Breast epithelium (tissue), 4 donors: ENCODE measurements at regions not wholly inside any gene's neighbourhood (a gene's known extent, or its start where the extent isn't known, plus 50 kb on each side); places are given as distances from the start of the nearest gene placed in this dataset.

Experiments
- DNase-seq, 2 donors: peaks; one replicate each; pipeline ENCODE4 v3.0.0-alpha.2; 2019; ENCODE audit warnings: low spot score in 2 of 2
- H3K27ac ChIP-seq, 2 donors: fragments of 200-600 bp; sonication (generic) in 1 of 2; one replicate each; pipeline ENCODE4 v1.5.1; 2016 to 2019; ENCODE audit warnings: mild to moderate bottlenecking in 1 of 2
- H3K27me3 ChIP-seq, 2 donors: fragments of 200-600 bp; sonication (generic) in 1 of 2; one replicate each; pipeline versions ENCODE4 v1.5.1 to v1.6.0; 2017 to 2019; ENCODE audit warnings: control low read depth in 1 of 2, mild to moderate bottlenecking in 1 of 2
- H3K36me3 ChIP-seq: fragments of 200-600 bp; one replicate; pipeline ENCODE4 v1.5.1; 2019
- H3K4me1 ChIP-seq, 2 donors: fragments of 200-600 bp; sonication (generic); one replicate each; pipeline ENCODE4 v1.5.1; 2016 to 2019; ENCODE audit warnings: control low read depth in 1 of 2
- H3K4me3 ChIP-seq, 3 donors: fragments of 200-600 bp; sonication (generic); 1 replicate in 2 of 3; 2 replicates in 1 of 3; pipeline ENCODE4 v1.5.1; 2016 to 2019; ENCODE audit warnings: mild to moderate bottlenecking in 3 of 3, moderate library complexity in 2 of 3
- H3K9me3 ChIP-seq, 2 donors: fragments of 200-600 bp; sonication (generic) in 1 of 2; one replicate each; pipeline ENCODE4 v1.5.1; 2016 to 2019; ENCODE audit warnings: control low read depth in 1 of 2
- POLR2A ChIP-seq: fragments of 450-650 bp; IDR thresholded peaks from one replicate; pipeline ENCODE4 v1.6.1; 2016; ENCODE audit warnings: antibody characterized with exemption, mild to moderate bottlenecking, moderate library complexity
- POLR2AphosphoS5 ChIP-seq, 3 donors: sonication (generic); formaldehyde crosslinking; IDR thresholded peaks; one replicate each; pipeline ENCODE4 v1.6.1; 2017; ENCODE audit warnings: antibody characterized with exemption in 3 of 3
- intact Hi-C: fragments of 100-400 bp; cut with DNase I; formaldehyde crosslinking; loops from one replicate; pipeline ENCODE4 v1.15.1; 2023; ENCODE audit warnings: low total_unique reads
- TF ChIP-seq, protein P1 (sequence below), 3 donors: fragments of 450-650 bp; IDR thresholded peaks; one replicate each; pipeline ENCODE4 v1.5.1; 2016 to 2017; ENCODE audit warnings: antibody characterized with exemption in 3 of 3, mild to moderate bottlenecking in 3 of 3, moderate library complexity in 3 of 3

DNA sequence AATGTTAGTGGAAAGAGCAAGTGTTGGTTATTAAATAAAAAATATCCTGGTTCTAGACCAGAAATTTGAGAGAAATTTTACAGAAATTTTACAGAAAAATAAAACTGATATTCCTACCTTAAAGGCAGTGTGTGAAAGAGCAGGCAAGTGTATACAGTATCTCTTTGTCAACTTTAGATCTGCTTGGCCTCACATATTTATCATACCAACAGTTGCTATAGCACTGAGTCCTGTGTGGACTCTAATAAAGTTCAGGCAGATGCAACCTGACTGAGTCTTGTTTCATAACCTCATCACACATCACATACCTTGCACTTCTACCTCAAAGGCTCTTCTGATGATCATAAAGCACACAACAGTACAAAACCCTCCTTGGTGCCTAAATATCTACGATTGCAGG, 552.4 kb upstream of the PCDH15 start:
- H3K27ac ChIP-seq: no peak overlapping the region
- H3K9me3 ChIP-seq: no peaks in the 10 kb centered on the region
- no peak for TF ChIP-seq POLR2AphosphoS5 (IDR thresholded peaks at IDR 0.05)
- TF ChIP-seq POLR2A: no peak
- TF ChIP-seq, protein P1, sequence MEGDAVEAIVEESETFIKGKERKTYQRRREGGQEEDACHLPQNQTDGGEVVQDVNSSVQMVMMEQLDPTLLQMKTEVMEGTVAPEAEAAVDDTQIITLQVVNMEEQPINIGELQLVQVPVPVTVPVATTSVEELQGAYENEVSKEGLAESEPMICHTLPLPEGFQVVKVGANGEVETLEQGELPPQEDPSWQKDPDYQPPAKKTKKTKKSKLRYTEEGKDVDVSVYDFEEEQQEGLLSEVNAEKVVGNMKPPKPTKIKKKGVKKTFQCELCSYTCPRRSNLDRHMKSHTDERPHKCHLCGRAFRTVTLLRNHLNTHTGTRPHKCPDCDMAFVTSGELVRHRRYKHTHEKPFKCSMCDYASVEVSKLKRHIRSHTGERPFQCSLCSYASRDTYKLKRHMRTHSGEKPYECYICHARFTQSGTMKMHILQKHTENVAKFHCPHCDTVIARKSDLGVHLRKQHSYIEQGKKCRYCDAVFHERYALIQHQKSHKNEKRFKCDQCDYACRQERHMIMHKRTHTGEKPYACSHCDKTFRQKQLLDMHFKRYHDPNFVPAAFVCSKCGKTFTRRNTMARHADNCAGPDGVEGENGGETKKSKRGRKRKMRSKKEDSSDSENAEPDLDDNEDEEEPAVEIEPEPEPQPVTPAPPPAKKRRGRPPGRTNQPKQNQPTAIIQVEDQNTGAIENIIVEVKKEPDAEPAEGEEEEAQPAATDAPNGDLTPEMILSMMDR (IDR thresholded peaks at IDR 0.05): no peak
- no peaks in the 10 kb centered on the region for H3K27me3 ChIP-seq
- no peaks in the 10 kb centered on the region for H3K4me1 ChIP-seq
- intact Hi-C loops: no loop called here
- no peaks in the 10 kb centered on the region for H3K36me3 ChIP-seq
- no peak for DNase-seq
- H3K4me3 ChIP-seq: no peak overlapping the region

DNA sequence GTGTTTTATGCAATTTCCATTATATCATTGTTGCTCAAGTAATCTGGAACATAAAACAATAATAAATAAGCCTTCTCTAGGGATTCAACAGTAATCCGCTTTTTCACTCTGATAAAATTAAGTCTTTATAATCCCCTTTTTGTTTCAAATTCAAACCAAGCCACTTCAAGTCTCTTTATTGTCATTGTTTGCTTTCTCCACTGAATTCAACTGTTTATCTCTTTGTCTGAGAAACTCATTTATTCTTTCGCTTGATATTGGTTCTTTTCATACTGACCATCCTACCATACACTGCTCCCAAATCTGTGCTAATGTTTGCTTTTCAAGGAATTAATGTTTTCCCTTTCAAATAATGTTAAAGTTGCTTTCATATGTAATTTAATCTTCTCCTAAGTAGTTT, 550.4 kb upstream of the PCDH15 start:
- no peaks in the 10 kb centered on the region for H3K36me3 ChIP-seq
- intact Hi-C loops: no loop called here
- no peak for DNase-seq
- H3K4me1 ChIP-seq: no peaks in the 10 kb centered on the region
- H3K4me3 ChIP-seq: no peak overlapping the region
- no peaks in the 10 kb centered on the region for H3K27me3 ChIP-seq
- TF ChIP-seq POLR2AphosphoS5 (IDR thresholded peaks at IDR 0.05) (no peak), POLR2A (no peak)
- TF ChIP-seq, protein P1 (IDR thresholded peaks at IDR 0.05): no peak
- H3K27ac ChIP-seq: no peak overlapping the region
- H3K9me3 ChIP-seq: no peaks in the 10 kb centered on the region

DNA sequence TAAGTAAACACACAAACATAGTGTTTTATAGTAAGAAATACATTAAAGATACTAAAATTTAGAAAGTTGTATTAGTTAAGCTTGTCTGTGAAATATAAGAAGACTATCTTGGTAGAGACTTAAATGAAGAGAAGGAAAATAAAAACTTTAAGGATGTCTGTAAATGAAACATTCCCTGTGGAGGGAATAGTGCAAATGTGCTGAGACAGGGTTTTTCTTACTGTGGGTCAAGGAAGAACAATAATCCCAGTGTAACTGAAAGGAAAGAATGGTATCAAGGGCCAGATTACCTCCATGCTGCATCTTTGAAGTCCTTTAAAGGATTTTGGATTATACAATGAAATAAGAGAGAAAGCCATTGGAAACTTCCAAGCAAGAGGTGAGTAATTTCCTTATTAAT, 547.5 kb upstream of the PCDH15 start:
- Histone ChIP-seq H3K36me3 (no peaks in the 10 kb centered on the region), H3K27me3 (no peaks in the 10 kb centered on the region), H3K4me3 (no peak overlapping the region), H3K9me3 (no peaks in the 10 kb centered on the region), H3K4me1 (no peaks in the 10 kb centered on the region), H3K27ac (no peak overlapping the region)
- no peak for DNase-seq
- intact Hi-C loops: no loop called here
- TF ChIP-seq, protein P1 (IDR thresholded peaks at IDR 0.05): no peak
- TF ChIP-seq POLR2AphosphoS5 (IDR thresholded peaks at IDR 0.05): no peak
- no peak for TF ChIP-seq POLR2A

DNA sequence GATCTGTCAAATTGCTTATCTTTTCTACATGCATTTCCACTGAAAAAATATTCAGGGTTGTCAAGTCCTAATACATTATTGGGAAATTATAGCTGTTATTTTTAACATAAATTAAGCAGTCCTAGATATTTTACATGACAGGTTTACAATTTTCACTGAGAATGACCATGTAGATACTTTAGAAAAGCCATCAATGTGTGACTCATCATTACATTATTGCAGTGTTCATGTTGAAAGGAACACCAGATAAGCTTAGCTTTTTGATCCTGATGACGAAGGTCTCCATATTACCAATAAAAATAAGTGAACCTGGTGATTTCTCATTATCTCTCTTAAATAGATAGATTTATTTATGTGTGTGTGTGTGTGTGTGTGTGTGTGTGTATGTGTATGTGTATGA, 529.5 kb upstream of the PCDH15 start:
- no peak for TF ChIP-seq POLR2A
- TF ChIP-seq, protein P1 (IDR thresholded peaks at IDR 0.05): no peak
- TF ChIP-seq POLR2AphosphoS5 (IDR thresholded peaks at IDR 0.05): no peak
- intact Hi-C loops: no loop called here
- Histone ChIP-seq H3K9me3 (no peaks in the 10 kb centered on the region), H3K36me3 (no peaks in the 10 kb centered on the region), H3K27ac (no peak overlapping the region), H3K4me1 (no peaks in the 10 kb centered on the region), H3K4me3 (no peak overlapping the region), H3K27me3 (no peaks in the 10 kb centered on the region)
- no peak for DNase-seq

DNA sequence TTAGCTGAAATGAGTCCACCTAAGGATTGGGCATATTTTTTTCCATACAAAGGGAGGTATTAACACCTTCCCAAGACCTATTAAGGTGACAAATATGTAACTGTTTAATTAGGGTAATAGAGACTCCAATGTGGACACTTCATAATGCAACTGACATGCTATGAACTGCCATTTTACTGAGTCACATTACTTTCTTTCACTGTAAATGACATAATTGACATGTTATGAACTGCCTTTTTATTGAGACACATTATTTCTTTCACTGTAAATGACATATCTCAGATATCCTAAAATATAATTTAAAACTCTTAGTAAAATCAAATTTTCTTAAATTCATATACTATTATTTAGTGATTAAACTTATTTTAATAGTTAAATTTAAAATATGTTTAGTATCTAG, 528.8 kb upstream of the PCDH15 start:
- TF ChIP-seq POLR2AphosphoS5 (IDR thresholded peaks at IDR 0.05): no peak
- TF ChIP-seq, protein P1 (IDR thresholded peaks at IDR 0.05): no peak
- no peak for TF ChIP-seq POLR2A
- no peaks in the 10 kb centered on the region for H3K36me3 ChIP-seq
- intact Hi-C loops: no loop called here

More for the DNA sequence above, 528.8 kb upstream of the PCDH15 start:
- H3K27me3 ChIP-seq: no peaks in the 10 kb centered on the region
- H3K27ac ChIP-seq: no peak overlapping the region
- no peaks in the 10 kb centered on the region for H3K4me1 ChIP-seq
- H3K9me3 ChIP-seq: no peaks in the 10 kb centered on the region
- no peak for DNase-seq
- H3K4me3 ChIP-seq: no peak overlapping the region
